Calu3 (cell line): ENCODE measurements at regions not wholly inside any gene's neighbourhood (a gene's known extent, or its start where the extent isn't known, plus 50 kb on each side); places are given as distances from the start of the nearest gene placed in this dataset.

Experiments used
- BruUV-seq: library from RNA; stranded (reverse); fragments of 400-500 nt; replicated peaks from 2 replicates; lab custom pipeline; 2021; lab: Mats Ljungman, UMichigan
- CTCF ChIA-PET: fragments of 300-600 bp; sonication (Branson Sonifier 250); formaldehyde crosslinking; loops from one replicate; lab custom pipeline; 2022; ENCODE audit warnings: antibody characterized with exemption; lab: Charles Lee
- DNase-seq: peaks from one replicate; pipeline ENCODE4 v3.0.0; 2022
- H3K27ac Mint-ChIP-seq: one replicate; pipeline ENCODE4 v1.8.0; 2022; ENCODE audit warnings: mixed read lengths; ENCODE audit not compliant: unreplicated experiment
- H3K27me3 Mint-ChIP-seq: one replicate; pipeline ENCODE4 v1.8.0; 2022; ENCODE audit warnings: mixed read lengths; ENCODE audit not compliant: unreplicated experiment
- H3K36me3 Mint-ChIP-seq: one replicate; pipeline ENCODE4 v1.8.0; 2022; ENCODE audit warnings: mild to moderate bottlenecking, moderate library complexity, mixed read lengths; ENCODE audit not compliant: insufficient read depth, unreplicated experiment
- H3K4me1 Mint-ChIP-seq: one replicate; pipeline ENCODE4 v1.8.0; 2022; ENCODE audit warnings: mild to moderate bottlenecking, low read depth, mixed read lengths; ENCODE audit not compliant: unreplicated experiment
- H3K4me3 Mint-ChIP-seq: one replicate; pipeline ENCODE4 v1.8.0; 2022; ENCODE audit warnings: mild to moderate bottlenecking, low read depth, moderate library complexity, mixed read lengths; ENCODE audit not compliant: unreplicated experiment
- H3K9me3 Mint-ChIP-seq: one replicate; pipeline ENCODE4 v1.8.0; 2022; ENCODE audit warnings: low read depth, mixed read lengths; ENCODE audit not compliant: unreplicated experiment
- intact Hi-C: fragments of 100-400 bp; cut with micrococcal nuclease; formaldehyde crosslinking; loops from one replicate; pipeline ENCODE4 v1.10.0; 2022; ENCODE audit not compliant: unreplicated experiment
- TF ChIP-seq, protein P1 (sequence below): fragments of 200-600 bp; IDR thresholded peaks from one replicate; pipeline ENCODE4 v1.8.0; 2022; ENCODE audit warnings: antibody characterized with exemption; ENCODE audit not compliant: unreplicated experiment

GRCh38 chr14:54140551-54140950 lies 183.9 kb upstream of the BMP4 start:
- Mint-ChIP-seq H3K36me3 (no peaks in the 10 kb centered on the region), H3K4me1 (peaks cover 6% of the 10 kb centered on the region), H3K4me3 (no peak overlapping the region), H3K27ac (no peak overlapping the region), H3K9me3 (no peaks in the 10 kb centered on the region), H3K27me3 (no peaks in the 10 kb centered on the region)
- TF ChIP-seq, protein P1, sequence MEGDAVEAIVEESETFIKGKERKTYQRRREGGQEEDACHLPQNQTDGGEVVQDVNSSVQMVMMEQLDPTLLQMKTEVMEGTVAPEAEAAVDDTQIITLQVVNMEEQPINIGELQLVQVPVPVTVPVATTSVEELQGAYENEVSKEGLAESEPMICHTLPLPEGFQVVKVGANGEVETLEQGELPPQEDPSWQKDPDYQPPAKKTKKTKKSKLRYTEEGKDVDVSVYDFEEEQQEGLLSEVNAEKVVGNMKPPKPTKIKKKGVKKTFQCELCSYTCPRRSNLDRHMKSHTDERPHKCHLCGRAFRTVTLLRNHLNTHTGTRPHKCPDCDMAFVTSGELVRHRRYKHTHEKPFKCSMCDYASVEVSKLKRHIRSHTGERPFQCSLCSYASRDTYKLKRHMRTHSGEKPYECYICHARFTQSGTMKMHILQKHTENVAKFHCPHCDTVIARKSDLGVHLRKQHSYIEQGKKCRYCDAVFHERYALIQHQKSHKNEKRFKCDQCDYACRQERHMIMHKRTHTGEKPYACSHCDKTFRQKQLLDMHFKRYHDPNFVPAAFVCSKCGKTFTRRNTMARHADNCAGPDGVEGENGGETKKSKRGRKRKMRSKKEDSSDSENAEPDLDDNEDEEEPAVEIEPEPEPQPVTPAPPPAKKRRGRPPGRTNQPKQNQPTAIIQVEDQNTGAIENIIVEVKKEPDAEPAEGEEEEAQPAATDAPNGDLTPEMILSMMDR: no peak
- intact Hi-C loops: no loop called here
- no TSS peak for BruUV-seq
- CTCF ChIA-PET: no interaction called here
- DNase-seq: no peak

DNA sequence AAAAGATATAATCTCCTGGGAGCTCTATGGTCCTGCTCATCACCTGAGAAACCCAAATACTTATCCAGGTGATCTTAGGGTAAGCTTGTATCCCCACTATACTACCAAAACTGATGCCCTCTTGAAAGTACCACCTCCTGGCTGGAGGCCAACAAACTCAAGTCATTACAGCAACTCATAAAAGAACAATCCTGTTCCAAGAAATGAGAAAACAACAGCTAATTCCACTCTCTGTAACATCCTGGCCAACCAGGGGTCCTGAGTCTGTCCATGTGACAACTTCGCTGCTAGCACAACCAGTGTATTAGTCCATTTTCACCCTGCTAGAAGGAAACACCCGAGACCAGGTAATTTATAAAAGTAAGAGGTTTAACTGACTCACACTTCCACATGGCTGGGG lies 190.0 kb upstream of the BMP4 start:
- no peak for DNase-seq
- no peak overlapping the region for H3K4me3 Mint-ChIP-seq
- TF ChIP-seq, protein P1: no peak
- CTCF ChIA-PET: interaction anchor here (0.7 kb wide), 1 partner anchor 13 kb away, joined by 3 read pairs; no protein-coding TSS in a partner anchor
- peaks cover 6% of the 10 kb centered on the region for H3K9me3 Mint-ChIP-seq
- no peaks in the 10 kb centered on the region for H3K27me3 Mint-ChIP-seq
- H3K4me1 Mint-ChIP-seq: no peaks in the 10 kb centered on the region
- H3K27ac Mint-ChIP-seq: no peak overlapping the region
- intact Hi-C loops: no loop called here
- BruUV-seq: no TSS peak
- H3K36me3 Mint-ChIP-seq: no peaks in the 10 kb centered on the region

DNA sequence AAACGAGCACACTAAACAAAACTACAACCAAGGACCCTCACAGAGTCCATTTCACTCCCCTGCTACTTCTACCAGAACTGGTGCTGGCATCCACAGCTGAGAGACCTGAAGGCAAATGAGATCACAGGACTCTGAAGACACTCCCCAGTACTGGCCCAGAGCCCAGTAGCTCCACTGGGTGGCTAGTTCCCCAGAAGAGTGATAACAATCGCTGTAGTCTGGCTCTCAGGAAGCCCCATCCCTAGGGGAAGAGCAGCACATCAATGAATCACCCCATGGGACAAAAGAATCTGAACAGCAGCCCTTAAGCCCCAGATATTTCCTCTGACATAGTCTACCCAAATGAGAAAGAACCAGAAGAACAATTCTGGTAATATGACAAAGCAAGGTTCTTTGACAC lies 190.7 kb upstream of the BMP4 start:
- no peak overlapping the region for H3K27ac Mint-ChIP-seq
- peaks cover 6% of the 10 kb centered on the region for H3K9me3 Mint-ChIP-seq
- H3K36me3 Mint-ChIP-seq: no peaks in the 10 kb centered on the region
- TF ChIP-seq, protein P1: no peak
- DNase-seq: no peak
- intact Hi-C loops: no loop called here
- no peaks in the 10 kb centered on the region for H3K27me3 Mint-ChIP-seq
- CTCF ChIA-PET: no interaction called here
- H3K4me1 Mint-ChIP-seq: no peaks in the 10 kb centered on the region
- no TSS peak for BruUV-seq
- no peak overlapping the region for H3K4me3 Mint-ChIP-seq

GRCh38 chr14:54147758-54148157 lies 191.1 kb upstream of the BMP4 start:
- H3K9me3 Mint-ChIP-seq: peaks cover 6% of the 10 kb centered on the region
- no peak overlapping the region for H3K27ac Mint-ChIP-seq
- no peaks in the 10 kb centered on the region for H3K4me1 Mint-ChIP-seq
- intact Hi-C loops: no loop called here
- BruUV-seq: no TSS peak
- TF ChIP-seq, protein P1: no peak
- DNase-seq: no peak
- no peaks in the 10 kb centered on the region for H3K27me3 Mint-ChIP-seq
- no peaks in the 10 kb centered on the region for H3K36me3 Mint-ChIP-seq
- CTCF ChIA-PET: no interaction called here
- H3K4me3 Mint-ChIP-seq: no peak overlapping the region
